Common myeloid progenitor, CD34-positive (primary cell): ENCODE measurements at regions not wholly inside any gene's neighbourhood (a gene's known extent, or its start where the extent isn't known, plus 50 kb on each side); places are given as distances from the start of the nearest gene placed in this dataset.

Experiments
- CTCF ChIA-PET: fragments of 350-600 bp; sonication (Branson Sonifier 250); formaldehyde crosslinking; loops from one replicate; lab custom pipeline; 2021; ENCODE audit warnings: antibody characterized with exemption; lab: Charles Lee
- POLR2A ChIA-PET: fragments of 350-600 bp; sonication (Branson Sonifier 250); formaldehyde crosslinking; loops from one replicate; lab custom pipeline; 2021; ENCODE audit warnings: antibody characterized with exemption; lab: Charles Lee
- DNase-seq, 3 donors: peaks; one replicate each; pipeline versions ENCODE4 v3.0.0 to v3.0.0-alpha.2; 2013
- H3K27ac ChIP-seq, 2 experiments: 1 replicate in 1 of 2; 2 replicates in 1 of 2; pipeline ENCODE4 v1.7.0; 2013; ENCODE audit warnings: inconsistent platforms in 2 of 2, low read length in 2 of 2, mild to moderate bottlenecking in 2 of 2, low read depth in 1 of 2, moderate library complexity in 1 of 2; ENCODE audit not compliant: severe bottlenecking in 2 of 2, insufficient read depth in 1 of 2, poor library complexity in 1 of 2
- H3K27me3 ChIP-seq, 5 experiments: replicated peaks in 2 of 5; 1 replicate in 3 of 5; 2 replicates in 2 of 5; pipeline versions ENCODE4 v1.6.1 to v1.7.0; 2013; ENCODE audit warnings: low read length in 4 of 5, mild to moderate bottlenecking in 2 of 5, moderate library complexity in 2 of 5, inconsistent platforms in 1 of 5; ENCODE audit not compliant: insufficient read depth in 5 of 5, control insufficient read depth in 4 of 5
- H3K36me3 ChIP-seq, 4 experiments: 1 replicate in 2 of 4; 2 replicates in 2 of 4; pipeline versions ENCODE4 v1.6.1 to v1.7.0; 2013; ENCODE audit warnings: low read length in 3 of 4, control low read depth in 1 of 4, mild to moderate bottlenecking in 1 of 4; ENCODE audit not compliant: control insufficient read depth in 4 of 4, insufficient read depth in 4 of 4
- H3K4me1 ChIP-seq, 4 experiments: 1 replicate in 3 of 4; 2 replicates in 1 of 4; pipeline versions ENCODE4 v1.6.1 to v1.7.1; 2013; ENCODE audit warnings: low read length in 3 of 4, mild to moderate bottlenecking in 3 of 4, control low read depth in 1 of 4, inconsistent platforms in 1 of 4, moderate library complexity in 1 of 4; ENCODE audit not compliant: control insufficient read depth in 4 of 4, insufficient read depth in 4 of 4; ENCODE audit errors: control extremely low read depth in 1 of 4
- H3K4me3 ChIP-seq, 7 experiments: 1 replicate in 4 of 7; 2 replicates in 3 of 7; pipeline versions ENCODE4 v1.5.1 to v1.7.0; 2013; ENCODE audit warnings: mild to moderate bottlenecking in 7 of 7, low read length in 6 of 7, moderate library complexity in 6 of 7, inconsistent platforms in 2 of 7, low read depth in 2 of 7, control low read depth in 1 of 7; ENCODE audit not compliant: insufficient read depth in 4 of 7, control insufficient read depth in 1 of 7; ENCODE audit errors: extremely low read depth in 1 of 7
- H3K9me3 ChIP-seq, 5 experiments: 1 replicate in 4 of 5; 2 replicates in 1 of 5; pipeline versions ENCODE4 v1.6.1 to v1.7.1; 2013; ENCODE audit warnings: low read length in 4 of 5, mild to moderate bottlenecking in 2 of 5, inconsistent platforms in 1 of 5, low read depth in 1 of 5, moderate library complexity in 1 of 5; ENCODE audit not compliant: control insufficient read depth in 4 of 5, insufficient read depth in 2 of 5; ENCODE audit errors: control extremely low read depth in 1 of 5
- WGBS: methylation state at CpG from one replicate; pipeline ENCODE4 v1.1.5; 2013; ENCODE audit not compliant: insufficient coverage; 5-methylcytosine and 5-hydroxymethylcytosine counted together

DNA sequence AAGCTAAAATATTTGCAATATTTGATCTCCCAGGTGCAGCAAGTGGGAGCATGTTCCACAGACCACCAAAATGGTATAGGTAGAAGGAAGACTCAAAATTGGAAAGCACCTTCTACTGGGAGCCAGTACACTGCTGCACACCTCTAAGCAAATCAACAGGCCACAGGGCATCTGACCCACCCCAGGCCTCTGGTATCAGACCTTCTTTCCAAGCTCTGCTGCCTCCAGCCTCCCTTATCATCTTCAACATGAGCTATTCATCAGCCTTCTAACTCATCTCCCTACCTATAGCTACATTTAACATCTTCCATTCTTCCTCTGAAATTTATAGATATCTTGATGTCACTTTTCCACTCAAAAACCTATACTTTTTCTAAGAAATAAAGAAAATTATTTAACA, 294.8 kb downstream of the ZEB2 start:
- Histone ChIP-seq H3K4me1 (peaks cover 0 to 9% (median 3%) of the 10 kb centered on the region in 4 experiments), H3K36me3 (no peaks in the 10 kb centered on the region), H3K9me3 (no peaks in the 10 kb centered on the region), H3K27ac (no peak overlapping the region), H3K4me3 (no peak overlapping the region), H3K27me3 (no peaks in the 10 kb centered on the region)
- ChIA-PET CTCF (interaction anchor here (0.9 kb wide), 1 partner anchor 10 kb away, joined by 3 read pairs; no protein-coding TSS in a partner anchor), POLR2A (no interaction called here)
- DNase-seq: no peak

- CTCF ChIA-PET: interaction anchor here (1.0 kb wide), 1 partner anchor 10 kb away, joined by 4 read pairs; no protein-coding TSS in a partner anchor
- DNase-seq: peak in 2 of 3 donors; percentile 43 to 65
- Histone ChIP-seq H3K4me3 (no peak overlapping the region), H3K9me3 (no peaks in the 10 kb centered on the region), H3K27ac (peak overlapping the region in 1 of 2 experiments; percentile 32), H3K4me1 (peaks cover 0 to 6% (median 1%) of the 10 kb centered on the region in 4 experiments), H3K27me3 (no peaks in the 10 kb centered on the region), H3K36me3 (no peaks in the 10 kb centered on the region)
- WGBS: no CpG with 5 or more reads among the region's 3 CpGs
- POLR2A ChIA-PET: no interaction called here
Observed at GRCh38 chr2:144224472-144224871, 295.4 kb downstream of the ZEB2 start.

GRCh38 chr2:144219979-144220378, 299.9 kb downstream of the ZEB2 start:
- no peak overlapping the region for H3K4me3 ChIP-seq
- ChIA-PET POLR2A (no interaction called here), CTCF (interaction anchor here (1.0 kb wide), 1 partner anchor 11 kb away, joined by 3 read pairs; no protein-coding TSS in a partner anchor)
- no CpG with 5 or more reads among the region's 1 CpG for WGBS
- no peak overlapping the region for H3K27ac ChIP-seq
- H3K27me3 ChIP-seq: no peaks in the 10 kb centered on the region
- no peaks in the 10 kb centered on the region for H3K36me3 ChIP-seq
- no peak for DNase-seq
- peaks cover 0 to 18% (median 9%) of the 10 kb centered on the region in 4 experiments for H3K4me1 ChIP-seq
- H3K9me3 ChIP-seq: no peaks in the 10 kb centered on the region

DNA sequence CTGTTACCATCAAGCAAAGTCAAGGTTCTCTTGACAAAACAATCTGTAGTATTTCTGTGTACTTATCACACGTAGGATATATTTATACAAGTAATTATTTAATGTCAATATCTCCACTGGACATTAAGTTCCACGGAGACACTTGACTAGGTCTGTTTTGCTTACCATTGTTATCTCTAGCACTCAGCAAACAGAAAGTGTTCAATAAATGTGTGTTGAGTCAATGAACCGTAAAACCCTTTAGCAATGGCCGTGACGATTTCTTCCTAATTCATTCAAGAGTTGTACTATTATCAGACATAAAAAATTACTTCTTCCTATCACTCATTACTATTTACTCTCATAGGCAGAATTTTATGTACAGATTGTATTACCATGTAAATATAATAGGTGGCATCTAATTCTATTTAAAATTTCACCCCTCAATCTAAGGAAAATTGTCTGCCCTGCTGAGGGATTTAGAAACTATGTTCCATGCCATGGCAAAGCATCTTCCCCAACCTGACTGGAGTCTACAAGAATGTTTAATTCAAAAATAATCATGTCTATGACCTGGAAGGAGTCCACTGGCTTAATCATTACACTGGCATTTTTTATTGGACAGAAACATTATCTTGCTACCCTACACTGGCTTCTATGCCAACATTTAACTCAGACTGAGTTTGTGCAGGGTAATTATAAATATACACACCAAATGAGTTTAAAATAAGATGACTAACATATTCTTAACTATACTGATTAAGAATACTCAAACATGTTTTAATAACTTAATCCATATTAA, 301.9 kb downstream of the ZEB2 start:
- WGBS: no CpG with 5 or more reads among the region's 5 CpGs
- H3K27ac ChIP-seq: no peak overlapping the region
- no peaks in the 10 kb centered on the region for H3K27me3 ChIP-seq
- ChIA-PET POLR2A (no interaction called here), CTCF (no interaction called here)
- H3K36me3 ChIP-seq: no peaks in the 10 kb centered on the region
- H3K9me3 ChIP-seq: no peaks in the 10 kb centered on the region
- H3K4me3 ChIP-seq: no peak overlapping the region
- peaks cover 0 to 14% (median 9%) of the 10 kb centered on the region in 4 experiments for H3K4me1 ChIP-seq
- no peak for DNase-seq

- CTCF ChIA-PET: interaction anchor here (1.2 kb wide), 1 partner anchor 9 kb away, joined by 3 read pairs; no protein-coding TSS in a partner anchor
- POLR2A ChIA-PET: no interaction called here
- Histone ChIP-seq H3K27ac (peak overlapping the region in 1 of 2 experiments; percentile 20), H3K4me3 (peak overlapping the region in 1 of 7 experiments; percentile 8), H3K9me3 (no peaks in the 10 kb centered on the region), H3K36me3 (no peaks in the 10 kb centered on the region), H3K27me3 (no peaks in the 10 kb centered on the region), H3K4me1 (peaks cover 0 to 17% (median 9%) of the 10 kb centered on the region in 4 experiments)
- 100% methylated on average over 1 of the region's 2 CpGs for WGBS
- DNase-seq: peak in 2 of 3 donors; percentile 26 to 40
Observed at GRCh38 chr2:144215701-144216675, 303.9 kb downstream of the ZEB2 start.

DNA sequence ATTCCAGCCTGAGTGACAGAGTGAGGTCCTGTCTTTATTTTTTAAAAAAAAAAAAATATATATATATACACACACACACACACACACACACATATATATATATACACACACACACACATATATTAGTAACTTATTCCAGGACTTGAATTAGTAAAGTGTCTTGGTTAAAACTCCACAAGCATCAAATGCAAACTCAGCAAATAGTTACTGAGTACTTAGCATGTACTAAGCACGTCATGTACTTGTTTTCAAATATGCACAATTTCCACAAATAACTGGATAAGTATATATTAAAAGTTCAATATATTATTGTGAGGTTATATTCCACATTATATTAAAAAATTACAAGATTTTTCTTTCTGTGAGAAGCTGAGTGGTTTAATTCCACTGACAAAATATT, 304.7 kb downstream of the ZEB2 start:
- no CpG with 5 or more reads among the region's 1 CpG for WGBS
- no peak for DNase-seq
- Histone ChIP-seq H3K9me3 (no peaks in the 10 kb centered on the region), H3K4me3 (no peak overlapping the region), H3K36me3 (peaks cover 0 to 2% (median 0%) of the 10 kb centered on the region in 4 experiments), H3K27me3 (no peaks in the 10 kb centered on the region), H3K27ac (no peak overlapping the region), H3K4me1 (peaks cover 0 to 17% (median 9%) of the 10 kb centered on the region in 4 experiments)
- ChIA-PET CTCF (interaction anchor here (1.2 kb wide), 1 partner anchor 10 kb away, joined by 3 read pairs; no protein-coding TSS in a partner anchor), POLR2A (interaction anchor here (0.6 kb wide), 1 partner anchor 679 kb away, joined by 3 read pairs; no protein-coding TSS in a partner anchor)
